IPS DF 6.9 (cell line): ENCODE measurements at regions not wholly inside any gene's neighbourhood (a gene's known extent, or its start where the extent isn't known, plus 50 kb on each side); places are given as distances from the start of the nearest gene placed in this dataset.

Source experiments
- DNase-seq: peaks from one replicate; pipeline ENCODE4 v3.0.0-alpha.2; 2013; ENCODE audit warnings: low read depth, low spot score
- H3K27ac ChIP-seq: one replicate; pipeline ENCODE4 v1.5.1; 2013; ENCODE audit warnings: low read length, control low read depth
- H3K27me3 ChIP-seq: 2 replicates; pipeline ENCODE4 v1.6.1; 2013; ENCODE audit warnings: mild to moderate bottlenecking, low read length; ENCODE audit not compliant: control insufficient read depth, insufficient read depth
- H3K36me3 ChIP-seq: 2 replicates; pipeline ENCODE4 v1.6.1; 2013; ENCODE audit warnings: low read length; ENCODE audit not compliant: control insufficient read depth, insufficient read depth
- H3K4me1 ChIP-seq: 2 replicates; pipeline ENCODE4 v1.6.1; 2013; ENCODE audit warnings: low read length; ENCODE audit not compliant: control insufficient read depth, insufficient read depth
- H3K4me3 ChIP-seq: 2 replicates; pipeline ENCODE4 v1.5.1; 2013; ENCODE audit warnings: mild to moderate bottlenecking, low read length
- H3K9me3 ChIP-seq: 2 replicates; pipeline ENCODE4 v1.6.1; 2013; ENCODE audit warnings: low read length, inconsistent platforms; ENCODE audit not compliant: control insufficient read depth, insufficient read depth
- whole genome bisulfite sequencing: extraction: QIAGEN DNeasy Blood & Tissue Kit; methylation state at CpG from one replicate; pipeline ENCODE4 v1.1.7; 2013; ENCODE audit warnings: mixed read lengths, missing lambda C conversion rate; ENCODE audit not compliant: insufficient read length, insufficient coverage; 5-methylcytosine and 5-hydroxymethylcytosine counted together

DNA sequence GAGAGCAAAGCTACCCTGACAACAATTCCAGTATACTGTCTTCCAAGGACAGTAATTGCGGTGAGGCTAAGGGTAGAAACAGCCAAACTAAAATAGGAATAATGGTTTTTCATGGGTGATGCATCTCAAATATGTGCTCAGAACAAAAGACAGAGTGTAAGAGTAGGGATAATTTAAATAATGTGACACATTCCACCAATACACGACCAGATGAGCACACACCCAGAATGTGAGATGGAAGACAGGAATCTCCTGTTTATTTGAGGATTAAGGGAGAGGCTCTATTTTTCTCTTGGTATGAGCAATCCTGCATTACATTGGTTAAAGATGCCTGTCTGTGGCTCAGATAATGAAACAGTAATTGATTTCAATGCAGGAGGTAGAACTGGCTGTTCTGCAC is 292.9 kb upstream of the ZFP64 start:
- Histone ChIP-seq H3K36me3 (no peaks in the 10 kb centered on the region), H3K27ac (no peak overlapping the region), H3K9me3 (no peaks in the 10 kb centered on the region), H3K4me3 (no peak overlapping the region), H3K27me3 (no peaks in the 10 kb centered on the region), H3K4me1 (no peaks in the 10 kb centered on the region)
- no peak for DNase-seq
- WGBS = no CpG with 5 or more reads among the region's 2 CpGs

DNA sequence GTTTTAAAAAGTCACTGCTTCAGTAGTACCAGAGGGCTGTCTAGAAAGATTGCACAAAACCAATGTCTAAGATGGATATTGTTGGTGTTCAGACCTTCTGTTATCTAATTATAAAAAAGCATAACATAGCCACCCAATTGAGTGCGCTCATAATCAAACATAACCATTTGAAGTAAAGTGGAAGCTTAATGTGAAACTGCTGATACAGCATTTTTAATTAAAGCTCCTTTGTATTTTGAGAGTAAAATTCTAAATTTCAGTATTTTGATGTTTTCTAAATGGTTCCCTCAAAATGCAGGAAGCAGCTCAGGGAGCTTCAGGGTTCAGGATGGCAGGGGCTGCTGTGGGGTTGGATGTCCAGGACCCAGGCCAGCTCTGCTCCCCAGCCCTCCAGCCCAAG is 291.8 kb upstream of the ZFP64 start:
- WGBS = no CpG with 5 or more reads among the region's 1 CpG
- Histone ChIP-seq H3K27me3 (no peaks in the 10 kb centered on the region), H3K4me3 (no peak overlapping the region), H3K27ac (no peak overlapping the region), H3K4me1 (no peaks in the 10 kb centered on the region), H3K9me3 (no peaks in the 10 kb centered on the region), H3K36me3 (no peaks in the 10 kb centered on the region)
- DNase-seq = no peak

DNA sequence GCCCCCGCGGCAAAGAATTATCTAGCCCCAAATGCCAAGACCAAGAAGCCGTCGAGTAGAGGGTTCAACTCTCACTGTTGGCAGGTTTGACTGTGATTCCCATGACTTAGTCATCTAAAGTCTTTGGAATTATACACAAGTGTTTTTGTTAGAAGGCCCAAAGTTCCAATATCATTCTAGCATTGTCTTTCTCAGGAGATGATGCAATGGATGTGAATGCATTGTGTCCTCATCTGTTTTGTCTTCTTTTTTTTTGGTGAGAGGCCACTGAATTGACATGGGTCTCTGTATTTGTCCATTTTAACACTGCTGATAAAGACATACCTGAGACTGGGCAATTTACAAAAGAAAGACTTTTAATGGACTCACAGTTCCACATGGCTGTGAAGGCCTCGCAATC is 290.5 kb upstream of the ZFP64 start:
- H3K27me3 ChIP-seq = no peaks in the 10 kb centered on the region
- H3K4me3 ChIP-seq = no peak overlapping the region
- H3K27ac ChIP-seq = no peak overlapping the region
- no peaks in the 10 kb centered on the region for H3K4me1 ChIP-seq
- DNase-seq = no peak
- no peaks in the 10 kb centered on the region for H3K9me3 ChIP-seq
- H3K36me3 ChIP-seq = no peaks in the 10 kb centered on the region
- no CpG with 5 or more reads among the region's 5 CpGs for WGBS

DNA sequence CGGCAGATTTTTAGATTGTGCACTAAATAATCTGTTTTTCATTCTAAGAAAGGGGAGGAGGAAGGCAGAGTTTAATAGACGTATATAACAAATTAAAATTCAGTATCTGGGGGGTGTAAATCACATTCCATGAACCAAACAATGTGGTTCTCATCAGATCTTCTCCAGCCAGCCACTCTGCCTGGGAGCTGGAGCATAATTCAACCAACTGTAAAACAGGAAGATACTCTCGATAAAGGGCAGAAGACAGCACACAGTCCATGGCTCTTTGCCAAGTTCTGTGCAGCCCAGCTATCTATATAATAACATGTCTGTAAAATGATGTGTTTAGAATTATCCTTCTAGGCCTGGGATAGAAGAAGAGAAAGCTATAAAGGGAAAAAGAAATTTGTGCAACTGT is 289.9 kb upstream of the ZFP64 start:
- Histone ChIP-seq H3K4me1 (no peaks in the 10 kb centered on the region), H3K36me3 (no peaks in the 10 kb centered on the region), H3K27ac (no peak overlapping the region), H3K27me3 (no peaks in the 10 kb centered on the region), H3K4me3 (no peak overlapping the region), H3K9me3 (no peaks in the 10 kb centered on the region)
- WGBS = no CpG with 5 or more reads among the region's 3 CpGs
- no peak for DNase-seq

DNA sequence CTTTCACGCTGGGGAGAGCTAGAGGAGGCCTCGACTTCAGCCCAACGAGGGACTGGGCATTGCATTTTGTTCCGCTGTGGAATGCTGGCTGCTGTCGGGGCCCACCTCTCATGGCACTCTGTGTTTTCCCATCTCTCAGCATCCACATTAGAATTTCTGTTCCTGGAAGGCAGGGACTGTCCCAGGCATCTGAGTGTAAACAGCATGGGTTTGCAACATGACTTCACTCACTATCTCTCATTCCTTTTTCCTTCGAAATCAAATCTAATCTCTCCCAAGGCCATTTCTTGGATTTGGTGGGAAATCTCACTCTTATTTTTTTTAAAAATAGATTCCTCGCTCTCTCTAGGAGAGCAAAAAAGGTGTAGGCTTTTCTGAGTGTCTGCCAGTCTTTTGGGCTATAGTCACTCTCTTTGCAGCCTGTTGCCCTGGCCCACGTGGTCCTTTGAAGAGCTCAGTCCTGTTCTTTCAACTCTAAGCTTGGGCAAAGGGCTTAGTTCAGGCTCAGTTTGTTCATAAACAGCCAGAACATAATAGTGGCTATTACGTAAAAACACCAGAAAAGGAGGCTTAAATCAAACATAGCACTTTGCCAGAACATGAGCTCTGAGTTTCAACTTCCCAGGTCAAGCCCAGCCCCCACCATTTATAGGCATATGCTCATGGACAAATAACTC is 284.6 kb upstream of the ZFP64 start:
- H3K4me3 ChIP-seq = no peak overlapping the region
- no peaks in the 10 kb centered on the region for H3K9me3 ChIP-seq
- no CpG with 5 or more reads among the region's 9 CpGs for WGBS
- no peaks in the 10 kb centered on the region for H3K36me3 ChIP-seq
- H3K4me1 ChIP-seq = no peaks in the 10 kb centered on the region
- H3K27me3 ChIP-seq = no peaks in the 10 kb centered on the region
- no peak for DNase-seq
- H3K27ac ChIP-seq = no peak overlapping the region

DNA sequence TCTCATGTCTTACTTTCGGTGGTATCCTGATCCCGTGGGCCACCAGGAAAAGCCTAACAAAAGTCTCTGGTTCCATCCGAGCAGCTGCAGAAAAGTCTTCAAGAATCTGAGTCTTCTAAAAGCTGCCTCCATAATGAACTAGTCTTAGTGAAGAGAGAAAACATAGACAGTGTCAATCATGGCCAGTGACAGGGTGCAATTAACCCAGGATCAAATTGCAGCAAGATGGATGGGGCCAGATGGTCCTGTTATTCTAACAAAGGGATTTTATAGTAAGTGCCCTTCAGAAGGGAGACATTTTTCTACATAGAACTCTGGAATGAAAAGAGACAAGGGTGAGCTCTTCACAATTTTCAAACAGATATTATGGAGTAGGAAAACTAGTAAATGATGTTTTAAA is 281.6 kb upstream of the ZFP64 start:
- Histone ChIP-seq H3K36me3 (no peaks in the 10 kb centered on the region), H3K4me3 (no peak overlapping the region), H3K27ac (no peak overlapping the region), H3K27me3 (no peaks in the 10 kb centered on the region), H3K9me3 (no peaks in the 10 kb centered on the region), H3K4me1 (no peaks in the 10 kb centered on the region)
- DNase-seq = no peak
- WGBS = no CpG with 5 or more reads among the region's 3 CpGs

DNA sequence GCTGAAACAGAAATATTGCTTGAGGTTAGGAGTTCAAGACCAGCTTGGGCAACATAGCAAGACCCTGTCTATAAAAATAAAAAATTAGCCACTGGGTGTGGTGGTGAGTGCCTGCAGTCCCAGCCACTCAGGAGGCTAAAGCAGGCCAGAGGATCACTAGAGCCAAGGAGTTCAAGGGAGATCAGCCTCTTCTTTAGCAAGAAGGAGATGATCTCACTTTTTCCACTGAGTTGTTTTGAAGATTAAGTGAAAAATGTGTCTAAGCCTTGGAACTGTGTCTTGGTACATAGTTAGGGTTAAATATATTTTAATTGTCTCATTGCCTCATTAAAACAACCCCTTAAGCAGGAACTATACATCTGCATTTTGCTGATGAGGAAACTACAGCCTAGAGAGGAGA is 279.0 kb upstream of the ZFP64 start:
- H3K9me3 ChIP-seq = no peaks in the 10 kb centered on the region
- H3K4me3 ChIP-seq = no peak overlapping the region
- no peaks in the 10 kb centered on the region for H3K27me3 ChIP-seq
- no peaks in the 10 kb centered on the region for H3K4me1 ChIP-seq
- no peak for DNase-seq
- H3K36me3 ChIP-seq = no peaks in the 10 kb centered on the region
- H3K27ac ChIP-seq = no peak overlapping the region

DNA sequence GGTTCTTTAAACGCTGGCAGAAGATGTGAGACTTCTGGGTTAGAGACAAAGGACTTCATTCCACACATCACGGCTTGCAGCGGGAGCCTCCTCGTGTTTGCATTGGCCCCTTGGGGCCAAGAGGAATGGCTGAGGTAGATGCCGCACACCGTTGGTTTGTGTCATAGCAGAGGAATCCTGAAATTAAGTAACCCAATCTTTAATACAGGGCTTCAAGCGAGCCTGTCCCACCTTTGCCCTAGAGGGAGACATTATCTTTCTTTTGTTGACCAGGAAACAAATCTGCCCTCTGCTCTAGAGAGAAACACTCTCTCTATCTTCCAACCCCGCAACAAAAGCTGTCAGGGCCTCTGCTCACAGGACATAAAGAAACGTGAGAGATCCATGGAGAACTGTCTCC is 277.5 kb upstream of the ZFP64 start:
- Histone ChIP-seq H3K4me1 (no peaks in the 10 kb centered on the region), H3K27me3 (no peaks in the 10 kb centered on the region), H3K27ac (no peak overlapping the region), H3K4me3 (no peak overlapping the region), H3K9me3 (no peaks in the 10 kb centered on the region), H3K36me3 (no peaks in the 10 kb centered on the region)
- WGBS = no CpG with 5 or more reads among the region's 9 CpGs
- DNase-seq = no peak

DNA sequence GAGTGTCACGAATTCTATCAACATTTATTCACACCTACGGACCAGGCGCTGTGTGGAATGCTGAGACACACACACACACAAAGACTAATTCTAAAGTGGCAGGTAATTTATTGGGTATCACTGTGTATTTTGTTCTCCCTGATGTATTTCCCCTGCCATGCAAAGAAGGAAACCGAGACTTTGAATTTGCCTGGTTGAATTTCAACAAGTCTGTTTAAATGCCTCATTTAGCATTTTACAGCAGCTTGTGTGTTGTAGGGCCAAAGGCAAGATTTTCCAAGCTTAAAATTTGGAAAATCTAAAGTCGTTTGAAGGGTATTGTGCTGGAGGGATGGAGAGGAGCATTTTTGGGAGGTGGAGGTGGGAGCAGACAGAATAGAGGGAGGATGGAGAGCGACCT is 274.4 kb upstream of the ZFP64 start:
- no peaks in the 10 kb centered on the region for H3K36me3 ChIP-seq
- no peak for DNase-seq
- H3K27ac ChIP-seq = no peak overlapping the region
- H3K4me3 ChIP-seq = no peak overlapping the region
- H3K4me1 ChIP-seq = no peaks in the 10 kb centered on the region
- no peaks in the 10 kb centered on the region for H3K27me3 ChIP-seq
- WGBS = no CpG with 5 or more reads among the region's 6 CpGs
- H3K9me3 ChIP-seq = no peaks in the 10 kb centered on the region

DNA sequence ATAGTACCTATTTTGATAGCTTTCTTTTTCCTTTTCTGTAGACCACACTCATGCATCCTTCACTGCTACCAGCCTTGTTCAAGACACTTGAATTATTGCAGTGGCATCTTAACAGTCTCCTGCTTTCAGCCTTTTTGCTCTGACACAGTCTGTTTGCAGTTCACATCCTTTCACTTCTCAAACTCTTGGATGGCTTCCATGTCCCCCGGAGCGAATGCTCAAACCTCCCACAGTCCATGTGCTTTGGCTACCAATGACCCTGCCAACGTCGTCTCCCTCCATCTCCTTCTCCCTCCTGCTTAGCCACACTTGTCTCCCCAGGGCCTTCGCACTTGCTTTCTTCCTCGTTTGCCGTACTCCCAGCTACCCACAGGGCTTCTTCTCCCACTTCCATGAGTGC is 270.0 kb upstream of the ZFP64 start:
- WGBS = no CpG with 5 or more reads among the region's 7 CpGs
- no peaks in the 10 kb centered on the region for H3K4me1 ChIP-seq

DNA sequence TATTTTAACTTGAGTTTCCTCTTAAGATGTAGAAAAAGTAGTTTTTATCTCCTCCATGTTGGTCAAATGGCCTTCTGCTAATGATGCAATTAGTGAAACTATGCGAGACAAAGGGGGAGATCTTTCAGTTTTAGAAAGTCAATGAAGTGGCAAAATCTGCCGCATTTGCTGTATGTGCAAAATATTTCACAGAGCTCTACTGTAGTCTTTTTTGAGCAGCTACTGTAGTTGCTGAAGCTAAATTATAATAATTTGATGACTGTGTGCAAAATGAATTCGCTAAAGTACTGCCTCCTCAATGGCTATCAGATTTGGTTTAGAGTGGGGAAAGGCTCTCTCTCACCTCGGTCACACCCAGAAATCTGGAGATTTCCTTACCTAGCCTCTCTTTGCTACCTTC is 267.6 kb upstream of the ZFP64 start:
- no peaks in the 10 kb centered on the region for H3K27me3 ChIP-seq
- H3K4me3 ChIP-seq = no peak overlapping the region
- WGBS = no CpG with 5 or more reads among the region's 4 CpGs
- H3K36me3 ChIP-seq = no peaks in the 10 kb centered on the region
- no peak for DNase-seq
- no peaks in the 10 kb centered on the region for H3K9me3 ChIP-seq
- no peaks in the 10 kb centered on the region for H3K4me1 ChIP-seq
- no peak overlapping the region for H3K27ac ChIP-seq

More for the DNA sequence above, 270.0 kb upstream of the ZFP64 start:
- no peak overlapping the region for H3K27ac ChIP-seq
- H3K27me3 ChIP-seq = no peaks in the 10 kb centered on the region
- DNase-seq = no peak
- H3K36me3 ChIP-seq = no peaks in the 10 kb centered on the region
- H3K9me3 ChIP-seq = no peaks in the 10 kb centered on the region
- no peak overlapping the region for H3K4me3 ChIP-seq
